RWPE1 (cell line): ENCODE measurements at regions not wholly inside any gene's neighbourhood (a gene's known extent, or its start where the extent isn't known, plus 50 kb on each side); places are given as distances from the start of the nearest gene placed in this dataset.

Experiments
- CTCF ChIA-PET: fragments of 350-600 bp; sonication (Branson Sonifier 250); formaldehyde crosslinking; extraction: SDS; loops from one replicate; lab custom pipeline; 2021; lab: Yijun Ruan, JAX
- POLR2A ChIA-PET: fragments of 400-600 bp; formaldehyde crosslinking; extraction: SDS; loops from one replicate; lab custom pipeline; 2020; ENCODE audit warnings: antibody characterized with exemption; ENCODE audit not compliant: low non-redundant PET; lab: Yijun Ruan, JAX
- DNase-seq: peaks from one replicate; pipeline ENCODE4 v3.0.0; 2012; ENCODE audit warnings: low spot score
- H3K27ac ChIP-seq: fragments of 450-650 bp; 2 replicates; pipeline ENCODE4 v1.5.1; 2017
- TF ChIP-seq, protein P1 (sequence below): fragments of 450-650 bp; conservative IDR thresholded peaks from 2 replicates; pipeline ENCODE4 v1.5.1; 2017; ENCODE audit warnings: low read depth, mild to moderate bottlenecking

DNA sequence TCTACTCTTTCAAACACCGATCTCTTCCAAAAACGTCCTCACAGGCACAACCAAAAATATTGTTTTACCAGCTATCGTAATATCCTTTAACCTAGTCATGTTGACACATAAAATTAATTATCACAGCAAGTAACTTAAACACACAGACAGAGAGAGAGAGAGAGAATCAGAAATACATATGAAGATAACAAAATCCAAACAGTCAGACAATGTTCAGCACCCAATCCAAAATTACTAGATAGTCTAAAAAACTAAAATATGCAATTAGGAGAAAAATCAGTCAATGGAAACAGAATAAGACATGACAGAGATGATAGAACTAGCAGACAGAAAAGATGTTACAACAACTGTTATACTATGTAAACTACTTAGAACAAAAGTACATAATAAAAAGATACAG lies 537.7 kb downstream of the LMO4 start:
- ChIA-PET POLR2A (no interaction called here), CTCF (no interaction called here)
- no peak overlapping the region for H3K27ac ChIP-seq
- TF ChIP-seq, protein P1, sequence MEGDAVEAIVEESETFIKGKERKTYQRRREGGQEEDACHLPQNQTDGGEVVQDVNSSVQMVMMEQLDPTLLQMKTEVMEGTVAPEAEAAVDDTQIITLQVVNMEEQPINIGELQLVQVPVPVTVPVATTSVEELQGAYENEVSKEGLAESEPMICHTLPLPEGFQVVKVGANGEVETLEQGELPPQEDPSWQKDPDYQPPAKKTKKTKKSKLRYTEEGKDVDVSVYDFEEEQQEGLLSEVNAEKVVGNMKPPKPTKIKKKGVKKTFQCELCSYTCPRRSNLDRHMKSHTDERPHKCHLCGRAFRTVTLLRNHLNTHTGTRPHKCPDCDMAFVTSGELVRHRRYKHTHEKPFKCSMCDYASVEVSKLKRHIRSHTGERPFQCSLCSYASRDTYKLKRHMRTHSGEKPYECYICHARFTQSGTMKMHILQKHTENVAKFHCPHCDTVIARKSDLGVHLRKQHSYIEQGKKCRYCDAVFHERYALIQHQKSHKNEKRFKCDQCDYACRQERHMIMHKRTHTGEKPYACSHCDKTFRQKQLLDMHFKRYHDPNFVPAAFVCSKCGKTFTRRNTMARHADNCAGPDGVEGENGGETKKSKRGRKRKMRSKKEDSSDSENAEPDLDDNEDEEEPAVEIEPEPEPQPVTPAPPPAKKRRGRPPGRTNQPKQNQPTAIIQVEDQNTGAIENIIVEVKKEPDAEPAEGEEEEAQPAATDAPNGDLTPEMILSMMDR = no peak
- DNase-seq = no peak

DNA sequence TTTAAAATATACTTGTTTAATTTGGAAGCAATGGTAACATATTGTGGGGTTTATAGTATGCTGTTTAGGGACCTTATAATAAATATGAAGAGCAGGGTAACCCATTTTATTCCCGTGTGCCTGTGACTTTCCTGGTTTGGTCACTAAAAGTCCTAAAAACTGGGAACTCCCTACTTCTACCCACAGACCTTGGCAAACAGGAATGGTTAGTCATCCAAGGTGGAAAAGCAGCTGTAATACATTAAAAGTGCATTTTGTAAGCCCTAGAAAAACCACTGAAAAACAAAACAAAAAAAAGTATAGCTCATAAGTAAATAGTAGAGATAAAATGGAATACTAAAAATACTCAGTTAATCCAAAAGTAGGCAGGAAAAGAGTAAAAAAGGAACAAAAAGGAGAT lies 538.9 kb downstream of the LMO4 start:
- H3K27ac ChIP-seq = no peak overlapping the region
- CTCF ChIA-PET = interaction anchor here (0.6 kb wide), 1 partner anchor 575 kb away, joined by 3 read pairs; no protein-coding TSS in a partner anchor
- POLR2A ChIA-PET = no interaction called here
- DNase-seq = peak; percentile 8
- TF ChIP-seq, protein P1 = no peak

DNA sequence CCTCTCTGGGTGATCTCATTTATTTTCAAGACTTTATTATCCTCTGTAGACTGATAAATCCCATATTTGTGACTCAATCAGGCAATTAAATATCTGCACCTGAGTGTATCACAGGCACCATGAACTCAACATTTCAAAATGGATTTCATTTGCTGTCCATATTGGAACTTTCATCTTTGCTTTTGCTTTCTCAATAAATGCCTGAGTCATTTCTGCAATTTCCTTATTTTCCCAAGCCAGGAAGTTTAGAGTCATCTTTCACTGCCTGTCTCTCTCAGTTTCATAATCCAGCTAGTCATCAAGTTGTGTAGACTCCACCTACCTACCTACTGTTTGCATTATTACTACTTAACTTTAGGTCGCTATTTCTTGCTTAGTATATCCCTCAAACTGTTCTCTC lies 540.9 kb downstream of the LMO4 start:
- CTCF ChIA-PET = no interaction called here
- POLR2A ChIA-PET = interaction anchor here (0.5 kb wide), 1 partner anchor 535 kb away, joined by 4 read pairs; no protein-coding TSS in a partner anchor
- no peak overlapping the region for H3K27ac ChIP-seq
- TF ChIP-seq, protein P1 = no peak
- DNase-seq = peak; percentile 57

DNA sequence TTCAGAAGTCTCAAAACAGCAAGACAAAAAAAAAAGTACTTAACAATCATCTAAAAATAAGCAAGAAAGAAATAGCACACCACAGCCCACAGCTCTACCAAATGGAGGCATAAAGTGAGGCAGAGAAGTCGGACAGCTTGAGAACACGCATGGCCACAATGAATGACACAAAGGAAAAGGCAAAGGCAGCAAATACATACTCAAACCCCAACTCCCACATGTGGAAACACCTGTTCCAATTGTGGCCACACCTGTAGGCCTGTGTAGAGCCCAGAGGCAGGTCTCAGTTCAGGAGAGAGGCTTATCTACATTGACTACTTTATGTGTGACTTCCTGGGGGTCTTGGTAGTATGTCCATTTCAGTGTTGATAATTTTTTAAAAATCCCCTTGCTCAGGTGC lies 543.5 kb downstream of the LMO4 start:
- DNase-seq = no peak
- CTCF ChIA-PET = no interaction called here
- POLR2A ChIA-PET = no interaction called here
- H3K27ac ChIP-seq = no peak overlapping the region
- TF ChIP-seq, protein P1 = no peak

DNA sequence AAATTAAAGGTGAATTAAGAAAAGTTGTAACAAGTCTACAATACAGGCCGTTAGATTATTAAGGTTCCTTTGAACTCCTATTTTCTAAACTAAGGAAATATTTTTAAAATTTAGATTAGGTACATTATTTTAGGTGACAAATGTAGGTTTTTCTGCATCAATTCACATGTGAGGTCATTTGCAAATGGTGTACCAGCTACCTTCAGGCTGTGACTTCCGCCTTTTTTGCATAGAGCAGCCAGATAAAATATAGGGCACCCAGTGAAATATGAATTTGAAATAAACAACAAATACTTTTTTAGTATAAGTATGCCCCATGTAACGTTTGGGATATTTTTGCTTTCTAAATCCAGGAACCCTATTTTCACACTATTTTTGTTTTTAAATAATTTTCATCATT lies 544.0 kb downstream of the LMO4 start:
- no peak for DNase-seq
- ChIA-PET CTCF (no interaction called here), POLR2A (no interaction called here)
- H3K27ac ChIP-seq = no peak overlapping the region
- TF ChIP-seq, protein P1 = no peak

DNA sequence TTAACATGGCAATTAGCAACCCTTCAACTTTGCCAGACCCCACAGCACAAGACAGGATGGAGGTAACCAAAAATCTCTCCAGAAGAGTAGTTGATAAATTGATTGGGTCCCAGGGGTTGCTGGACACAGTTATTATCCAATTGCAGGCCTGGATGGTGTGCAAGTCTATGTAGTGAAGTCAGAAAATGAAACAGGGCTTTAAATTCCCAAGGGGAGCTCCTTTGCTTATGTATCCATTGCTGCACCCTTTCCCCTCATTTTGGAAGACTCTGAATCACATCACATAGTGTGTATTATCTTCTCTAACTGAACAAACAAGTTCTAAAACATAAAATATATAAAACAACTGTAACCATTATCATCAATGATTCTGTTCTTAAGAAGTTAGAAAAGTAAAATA lies 550.2 kb downstream of the LMO4 start:
- ChIA-PET POLR2A (no interaction called here), CTCF (interaction anchor here (0.5 kb wide), 1 partner anchor 451 kb away, joined by 3 read pairs; no protein-coding TSS in a partner anchor)
- TF ChIP-seq, protein P1 = no peak
- no peak overlapping the region for H3K27ac ChIP-seq
- no peak for DNase-seq
